ENCODE measurements at regions not wholly inside any gene's neighbourhood (a gene's known extent, or its start where the extent isn't known, plus 50 kb on each side); places are given as distances from the start of the nearest gene placed in this dataset.

DNA sequence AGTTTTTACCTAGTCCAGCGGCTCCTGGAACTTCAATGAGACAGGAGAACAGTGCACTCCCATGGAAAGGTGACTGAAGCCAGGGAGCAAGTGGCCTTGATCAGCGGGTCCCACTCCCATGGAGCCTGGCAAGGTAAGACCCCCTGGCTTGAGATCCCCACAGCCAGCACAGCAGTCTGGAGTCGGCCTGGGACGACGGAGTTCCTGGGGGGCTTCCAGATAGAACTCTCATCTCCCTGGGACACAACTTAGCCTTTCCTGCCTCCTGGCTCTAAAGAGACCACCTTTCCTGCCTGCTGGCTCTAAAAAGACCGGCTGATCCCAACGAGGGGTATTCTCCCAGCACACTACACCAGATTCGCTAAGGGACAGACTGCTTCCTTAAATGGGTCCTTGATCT is 1279.0 kb upstream of the GOT2 start:
- TF ChIP-seq EP300 (IDR thresholded peaks at IDR 0.05; ENCODE audit: borderline replicate concordance) (no peak), EGR1 (IDR thresholded peaks at IDR 0.05) (no peak), FOXM1 (IDR thresholded peaks at IDR 0.05; ENCODE audit: borderline replicate concordance, low read depth) (no peak), RAD21 (IDR thresholded peaks at IDR 0.05; ENCODE audit: low read depth) (no peak), CREB1 (IDR thresholded peaks at IDR 0.05; ENCODE audit: low read depth) (no peak), TAF1 (IDR thresholded peaks at IDR 0.05; ENCODE audit: low read depth) (no peak)
- TF ChIP-seq, protein P1, sequence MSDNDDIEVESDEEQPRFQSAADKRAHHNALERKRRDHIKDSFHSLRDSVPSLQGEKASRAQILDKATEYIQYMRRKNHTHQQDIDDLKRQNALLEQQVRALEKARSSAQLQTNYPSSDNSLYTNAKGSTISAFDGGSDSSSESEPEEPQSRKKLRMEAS (IDR thresholded peaks at IDR 0.05), result no peak
